GM12878 (cell line): ENCODE measurements at regions not wholly inside any gene's neighbourhood (a gene's known extent, or its start where the extent isn't known, plus 50 kb on each side); places are given as distances from the start of the nearest gene placed in this dataset.

ENCODE experiments used
- ATAC-seq: fragments of 200-7000 bp; cut with Tn5 transposase; 3 replicates; pipeline ENCODE4 v1.9.1; 2020; ENCODE audit warnings: mild to moderate bottlenecking, moderate library complexity
- BruUV-seq: library from RNA; stranded (reverse); fragments of 400-500 nt; replicated peaks from 2 replicates; lab custom pipeline; 2021; lab: Mats Ljungman, UMichigan
- CTCF ChIA-PET: fragments of 300-600 bp; sonication (Branson Sonifier 250); formaldehyde crosslinking; extraction: SDS; loops from one replicate; lab custom pipeline; 2021; ENCODE audit warnings: inconsistent platforms; lab: Yijun Ruan, JAX
- POLR2A ChIA-PET: fragments of 350-600 bp; formaldehyde crosslinking; extraction: SDS; loops from one replicate; lab custom pipeline; 2021; ENCODE audit warnings: inconsistent platforms; lab: Charles Lee
- RAD21 ChIA-PET: fragments of 300-600 bp; sonication (Branson Sonifier 250); formaldehyde crosslinking; loops from one replicate; lab custom pipeline; 2023; ENCODE audit warnings: antibody characterized with exemption; ENCODE audit not compliant: unreplicated experiment; lab: Charles Lee
- SMC1A ChIA-PET: fragments of 300-600 bp; sonication (Branson Sonifier 250); formaldehyde crosslinking; loops from one replicate; lab custom pipeline; 2023; ENCODE audit not compliant: unreplicated experiment, uncharacterized antibody; lab: Charles Lee
- DNase-seq: peaks from one replicate; pipeline ENCODE4 v3.0.0-alpha.2; 2011; ENCODE audit warnings: low read depth, low spot score
- FAIRE-seq: peaks from 3 replicates; lab custom pipeline; 2011; peaks lifted over from hg19 to GRCh38; lab: Jason Lieb, UNC
- H2AFZ ChIP-seq: 2 replicates; pipeline ENCODE4 v1.6.0; 2011; ENCODE audit warnings: low read depth, low read length, control low read depth; ENCODE audit not compliant: control insufficient read depth
- H3K27ac ChIP-seq: 2 replicates; pipeline ENCODE4 v1.5.1; 2011; ENCODE audit warnings: control low read depth; ENCODE audit not compliant: control insufficient read depth, insufficient read depth
- H3K27me3 ChIP-seq, 2 experiments: replicated peaks in 1 of 2; 2 replicates each; pipeline versions ENCODE4 v1.6.0 to v1.6.1; 2011; ENCODE audit warnings: low read length in 1 of 2; ENCODE audit not compliant: control insufficient read depth in 2 of 2, insufficient read depth in 2 of 2
- H3K36me3 ChIP-seq, 2 experiments: 2 replicates each; pipeline ENCODE4 v1.5.1; 2011; ENCODE audit warnings: low read length in 1 of 2; ENCODE audit not compliant: control insufficient read depth in 2 of 2, insufficient read depth in 2 of 2
- H3K4me1 ChIP-seq: 2 replicates; pipeline ENCODE4 v1.6.1; 2011; ENCODE audit warnings: mild to moderate bottlenecking, low read length, moderate library complexity, mixed read lengths; ENCODE audit not compliant: control insufficient read depth, insufficient read depth
- H3K4me2 ChIP-seq: 2 replicates; pipeline ENCODE4 v1.6.0; 2011; ENCODE audit warnings: control low read depth; ENCODE audit not compliant: control insufficient read depth, insufficient read depth
- H3K4me3 ChIP-seq: fragments of 200-600 bp; sonication (generic); 2 replicates; pipeline ENCODE4 v1.5.1; 2016
- H3K79me2 ChIP-seq: 2 replicates; pipeline ENCODE4 v1.6.0; 2011; ENCODE audit warnings: low read length; ENCODE audit not compliant: control insufficient read depth, insufficient read depth
- H3K9ac ChIP-seq: 2 replicates; pipeline ENCODE4 v1.8.0; 2011; ENCODE audit warnings: low read length, control low read depth, mixed read lengths; ENCODE audit not compliant: control insufficient read depth, insufficient read depth
- H3K9me3 ChIP-seq: replicated peaks from 3 replicates; pipeline ENCODE4 v1.5.1; 2011; ENCODE audit warnings: mild to moderate bottlenecking, low read length; ENCODE audit not compliant: control insufficient read depth, insufficient read depth
- H4K20me1 ChIP-seq: 2 replicates; pipeline ENCODE4 v1.6.0; 2011; ENCODE audit not compliant: control insufficient read depth, insufficient read depth
- CREM ChIP-seq: IDR thresholded peaks from 2 replicates; pipeline ENCODE4 v1.6.1; 2014; ENCODE audit warnings: antibody characterized with exemption, low read depth
- MEF2A ChIP-seq: IDR thresholded peaks from 2 replicates; pipeline ENCODE4 v1.6.1; 2011; ENCODE audit warnings: low read depth, mild to moderate bottlenecking, low read length, moderate library complexity; ENCODE audit not compliant: insufficient read depth
- PAX8 ChIP-seq: fragments of 450-650 bp; IDR thresholded peaks from 2 replicates; pipeline ENCODE4 v1.6.1; 2017; ENCODE audit warnings: mild to moderate bottlenecking, moderate library complexity
- PML ChIP-seq: IDR thresholded peaks from 2 replicates; pipeline ENCODE4 v1.6.1; 2012; ENCODE audit warnings: low read length, inconsistent platforms
- RB1 ChIP-seq: fragments of 450-650 bp; formaldehyde crosslinking; IDR thresholded peaks from 2 replicates; pipeline ENCODE4 v1.6.1; 2017; ENCODE audit warnings: mild to moderate bottlenecking, borderline replicate concordance
- RUNX3 ChIP-seq: IDR thresholded peaks from 2 replicates; pipeline ENCODE4 v1.6.1; 2012; ENCODE audit warnings: low read length, inconsistent platforms
- SIX5 ChIP-seq: IDR thresholded peaks from 2 replicates; pipeline ENCODE4 v1.6.1; 2011; ENCODE audit warnings: mild to moderate bottlenecking, low read depth, low read length, moderate library complexity; ENCODE audit not compliant: severe bottlenecking
- WGBS: methylation state at CpG from one replicate; pipeline ENCODE4 v1.1.6; 2016; ENCODE audit warnings: low lambda C conversion rate; ENCODE audit not compliant: insufficient replicate concordance, insufficient coverage; ENCODE audit errors: missing lambda C conversion rate; 5-methylcytosine and 5-hydroxymethylcytosine counted together
- in situ Hi-C: fragments of 300-500 bp; cut with MboI; formaldehyde crosslinking; loops from 9 replicates; pipeline ENCODE4 v1.14.3; 2018; ENCODE audit warnings: mixed read lengths
- intact Hi-C: fragments of 100-400 bp; cut with micrococcal nuclease; formaldehyde crosslinking; loops from one replicate; pipeline ENCODE4 v1.14.2; 2022; ENCODE audit not compliant: unreplicated experiment
- TF ChIP-seq, protein P1 (sequence below): fragments of 150-350 bp; IDR thresholded peaks from 2 replicates; pipeline ENCODE4 v1.6.1; 2016; ENCODE audit warnings: low read depth, low read length
- TF ChIP-seq, protein P2 (sequence below): fragments of 450-650 bp; IDR thresholded peaks from 2 replicates; pipeline ENCODE4 v1.6.1; 2018; ENCODE audit warnings: borderline replicate concordance, mild to moderate bottlenecking; ENCODE audit not compliant: partially characterized antibody
- TF ChIP-seq, protein P3 (sequence below): fragments of 450-650 bp; IDR thresholded peaks from 2 replicates; pipeline ENCODE4 v1.6.1; 2016; ENCODE audit warnings: mild to moderate bottlenecking

DNA sequence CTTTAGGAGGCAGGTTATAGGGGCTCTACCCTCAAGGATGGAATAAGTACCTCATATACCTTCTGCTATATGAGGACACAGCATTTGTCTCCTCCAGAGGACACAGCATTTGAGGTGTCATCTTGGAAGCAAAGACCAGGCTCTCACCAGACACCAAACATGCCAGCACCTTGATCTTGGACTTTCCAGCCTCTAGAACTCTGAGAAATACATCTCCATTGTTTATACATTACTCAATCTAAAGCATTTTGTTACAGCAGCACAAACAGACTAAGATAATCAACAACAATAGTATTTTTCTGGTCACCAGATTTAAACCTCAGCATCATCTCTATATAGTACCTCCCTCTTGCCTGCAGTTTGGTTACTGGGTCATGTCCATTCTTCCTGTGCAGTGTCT, 237.5 kb upstream of the KLF3 start (continued):
- TF ChIP-seq, protein P1, sequence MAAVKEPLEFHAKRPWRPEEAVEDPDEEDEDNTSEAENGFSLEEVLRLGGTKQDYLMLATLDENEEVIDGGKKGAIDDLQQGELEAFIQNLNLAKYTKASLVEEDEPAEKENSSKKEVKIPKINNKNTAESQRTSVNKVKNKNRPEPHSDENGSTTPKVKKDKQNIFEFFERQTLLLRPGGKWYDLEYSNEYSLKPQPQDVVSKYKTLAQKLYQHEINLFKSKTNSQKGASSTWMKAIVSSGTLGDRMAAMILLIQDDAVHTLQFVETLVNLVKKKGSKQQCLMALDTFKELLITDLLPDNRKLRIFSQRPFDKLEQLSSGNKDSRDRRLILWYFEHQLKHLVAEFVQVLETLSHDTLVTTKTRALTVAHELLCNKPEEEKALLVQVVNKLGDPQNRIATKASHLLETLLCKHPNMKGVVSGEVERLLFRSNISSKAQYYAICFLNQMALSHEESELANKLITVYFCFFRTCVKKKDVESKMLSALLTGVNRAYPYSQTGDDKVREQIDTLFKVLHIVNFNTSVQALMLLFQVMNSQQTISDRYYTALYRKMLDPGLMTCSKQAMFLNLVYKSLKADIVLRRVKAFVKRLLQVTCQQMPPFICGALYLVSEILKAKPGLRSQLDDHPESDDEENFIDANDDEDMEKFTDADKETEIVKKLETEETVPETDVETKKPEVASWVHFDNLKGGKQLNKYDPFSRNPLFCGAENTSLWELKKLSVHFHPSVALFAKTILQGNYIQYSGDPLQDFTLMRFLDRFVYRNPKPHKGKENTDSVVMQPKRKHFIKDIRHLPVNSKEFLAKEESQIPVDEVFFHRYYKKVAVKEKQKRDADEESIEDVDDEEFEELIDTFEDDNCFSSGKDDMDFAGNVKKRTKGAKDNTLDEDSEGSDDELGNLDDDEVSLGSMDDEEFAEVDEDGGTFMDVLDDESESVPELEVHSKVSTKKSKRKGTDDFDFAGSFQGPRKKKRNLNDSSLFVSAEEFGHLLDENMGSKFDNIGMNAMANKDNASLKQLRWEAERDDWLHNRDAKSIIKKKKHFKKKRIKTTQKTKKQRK = no peak
- no peak for TF ChIP-seq RB1

DNA sequence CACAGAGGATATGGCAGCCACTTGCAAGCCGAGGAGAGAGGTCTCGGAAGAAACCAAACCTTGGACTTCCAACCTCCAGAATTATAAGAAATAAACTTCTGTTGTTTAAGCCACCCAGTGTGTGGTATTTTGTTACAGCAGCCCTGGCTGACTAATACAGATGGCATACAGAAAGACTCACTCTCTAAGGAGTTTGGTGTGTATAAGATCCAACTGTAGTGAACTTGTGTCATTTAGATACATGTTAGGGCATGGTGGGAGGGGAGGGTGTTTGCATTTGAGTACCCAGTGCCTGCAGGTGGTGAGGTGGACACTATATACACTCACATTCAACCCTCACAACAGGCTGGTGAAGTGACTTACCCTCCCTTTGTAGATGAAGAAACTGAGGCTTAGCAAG, 233.2 kb upstream of the KLF3 start:
- ChIA-PET CTCF (no interaction called here), SMC1A (no interaction called here), RAD21 (no interaction called here), POLR2A (no interaction called here)
- WGBS = 37% methylated on average over 2 of the region's 2 CpGs
- no peak for TF ChIP-seq RUNX3
- TF ChIP-seq SIX5 = no peak
- TF ChIP-seq, protein P2, sequence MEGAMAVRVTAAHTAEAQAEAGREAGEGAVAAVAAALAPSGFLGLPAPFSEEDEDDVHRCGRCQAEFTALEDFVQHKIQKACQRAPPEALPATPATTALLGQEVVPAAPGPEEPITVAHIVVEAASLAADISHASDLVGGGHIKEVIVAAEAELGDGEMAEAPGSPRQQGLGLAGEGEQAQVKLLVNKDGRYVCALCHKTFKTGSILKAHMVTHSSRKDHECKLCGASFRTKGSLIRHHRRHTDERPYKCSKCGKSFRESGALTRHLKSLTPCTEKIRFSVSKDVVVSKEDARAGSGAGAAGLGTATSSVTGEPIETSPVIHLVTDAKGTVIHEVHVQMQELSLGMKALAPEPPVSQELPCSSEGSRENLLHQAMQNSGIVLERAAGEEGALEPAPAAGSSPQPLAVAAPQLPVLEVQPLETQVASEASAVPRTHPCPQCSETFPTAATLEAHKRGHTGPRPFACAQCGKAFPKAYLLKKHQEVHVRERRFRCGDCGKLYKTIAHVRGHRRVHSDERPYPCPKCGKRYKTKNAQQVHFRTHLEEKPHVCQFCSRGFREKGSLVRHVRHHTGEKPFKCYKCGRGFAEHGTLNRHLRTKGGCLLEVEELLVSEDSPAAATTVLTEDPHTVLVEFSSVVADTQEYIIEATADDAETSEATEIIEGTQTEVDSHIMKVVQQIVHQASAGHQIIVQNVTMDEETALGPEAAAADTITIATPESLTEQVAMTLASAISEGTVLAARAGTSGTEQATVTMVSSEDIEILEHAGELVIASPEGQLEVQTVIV = no peak
- no peak for TF ChIP-seq PML
- TF ChIP-seq CREM = no peak
- TF ChIP-seq, protein P3, sequence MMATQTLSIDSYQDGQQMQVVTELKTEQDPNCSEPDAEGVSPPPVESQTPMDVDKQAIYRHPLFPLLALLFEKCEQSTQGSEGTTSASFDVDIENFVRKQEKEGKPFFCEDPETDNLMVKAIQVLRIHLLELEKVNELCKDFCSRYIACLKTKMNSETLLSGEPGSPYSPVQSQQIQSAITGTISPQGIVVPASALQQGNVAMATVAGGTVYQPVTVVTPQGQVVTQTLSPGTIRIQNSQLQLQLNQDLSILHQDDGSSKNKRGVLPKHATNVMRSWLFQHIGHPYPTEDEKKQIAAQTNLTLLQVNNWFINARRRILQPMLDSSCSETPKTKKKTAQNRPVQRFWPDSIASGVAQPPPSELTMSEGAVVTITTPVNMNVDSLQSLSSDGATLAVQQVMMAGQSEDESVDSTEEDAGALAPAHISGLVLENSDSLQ = no peak
- no peak for TF ChIP-seq PAX8
- no peak for TF ChIP-seq MEF2A
- no TSS peak for BruUV-seq
- Histone ChIP-seq H3K36me3 (no peaks in the 10 kb centered on the region), H3K27ac (no peak overlapping the region), H3K4me3 (no peak overlapping the region), H4K20me1 (no peaks in the 10 kb centered on the region), H3K4me1 (no peaks in the 10 kb centered on the region), H3K9me3 (no peaks in the 10 kb centered on the region; the same call in 2 of the 3 replicates), H3K79me2 (no peaks in the 10 kb centered on the region), H3K27me3 (no peaks in the 10 kb centered on the region; a peak in 1 of 4 replicates), H2AFZ (no peak overlapping the region), H3K9ac (no peak overlapping the region), H3K4me2 (no peak overlapping the region)
- in situ Hi-C loops = no loop called here
- FAIRE-seq = no peak
- intact Hi-C loops = no loop called here
- no peak for ATAC-seq
- DNase-seq = no peak
